PC-9 (cell line): ENCODE measurements at regions not wholly inside any gene's neighbourhood (a gene's known extent, or its start where the extent isn't known, plus 50 kb on each side); places are given as distances from the start of the nearest gene placed in this dataset.

ENCODE experiments used
- EZH2 ChIP-seq: fragments of 200-600 bp; sonication (generic); IDR thresholded peaks from 2 replicates; pipeline ENCODE4 v1.8.0; 2017; ENCODE audit warnings: antibody characterized with exemption, low read depth
- TF ChIP-seq, protein P1 (sequence below): fragments of 200-600 bp; sonication (generic); conservative IDR thresholded peaks from 2 replicates; pipeline ENCODE4 v1.6.1; 2017; ENCODE audit warnings: mixed run types, antibody characterized with exemption, mild to moderate bottlenecking, moderate library complexity

DNA sequence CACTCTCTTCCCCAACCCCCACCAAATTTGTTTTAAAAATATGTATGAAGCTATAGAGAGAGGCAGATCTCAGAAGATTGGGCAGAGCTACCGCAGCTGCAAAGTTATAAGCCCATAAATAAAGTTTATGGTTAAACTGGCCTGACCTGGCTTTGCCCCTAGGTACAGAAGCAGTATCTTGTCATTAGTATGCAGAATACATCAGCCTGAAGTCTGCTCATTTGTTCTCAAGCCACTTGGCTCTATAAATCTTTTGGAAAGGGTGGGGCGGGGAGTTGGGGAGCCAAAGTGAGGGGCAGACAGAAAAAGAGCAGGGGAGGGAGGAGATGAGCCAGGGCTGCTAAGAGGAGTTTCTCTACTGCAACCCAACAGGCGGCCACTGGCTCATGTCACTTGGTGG is 113.2 kb downstream of the SOX9 start:
- TF ChIP-seq, protein P1, sequence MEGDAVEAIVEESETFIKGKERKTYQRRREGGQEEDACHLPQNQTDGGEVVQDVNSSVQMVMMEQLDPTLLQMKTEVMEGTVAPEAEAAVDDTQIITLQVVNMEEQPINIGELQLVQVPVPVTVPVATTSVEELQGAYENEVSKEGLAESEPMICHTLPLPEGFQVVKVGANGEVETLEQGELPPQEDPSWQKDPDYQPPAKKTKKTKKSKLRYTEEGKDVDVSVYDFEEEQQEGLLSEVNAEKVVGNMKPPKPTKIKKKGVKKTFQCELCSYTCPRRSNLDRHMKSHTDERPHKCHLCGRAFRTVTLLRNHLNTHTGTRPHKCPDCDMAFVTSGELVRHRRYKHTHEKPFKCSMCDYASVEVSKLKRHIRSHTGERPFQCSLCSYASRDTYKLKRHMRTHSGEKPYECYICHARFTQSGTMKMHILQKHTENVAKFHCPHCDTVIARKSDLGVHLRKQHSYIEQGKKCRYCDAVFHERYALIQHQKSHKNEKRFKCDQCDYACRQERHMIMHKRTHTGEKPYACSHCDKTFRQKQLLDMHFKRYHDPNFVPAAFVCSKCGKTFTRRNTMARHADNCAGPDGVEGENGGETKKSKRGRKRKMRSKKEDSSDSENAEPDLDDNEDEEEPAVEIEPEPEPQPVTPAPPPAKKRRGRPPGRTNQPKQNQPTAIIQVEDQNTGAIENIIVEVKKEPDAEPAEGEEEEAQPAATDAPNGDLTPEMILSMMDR: no peak
- no peak for TF ChIP-seq EZH2
